T47D (cell line): ENCODE measurements at regions not wholly inside any gene's neighbourhood (a gene's known extent, or its start where the extent isn't known, plus 50 kb on each side); places are given as distances from the start of the nearest gene placed in this dataset.
A peak's percentile ranks its signal among the peaks of the same experiment; 100 is the strongest.
"Not testable (repeated sequence)": the region's sequence is repeated elsewhere in the genome, so short reads cannot be mapped to it uniquely, and the experiment has no call there.

ENCODE experiments used
- DNase-seq, 2 experiments: peaks; one replicate each; pipeline versions ENCODE4 v3.0.0 to v3.0.0-alpha.2; 2011 to 2012; ENCODE audit warnings: low read depth in 1 of 2, low spot score in 1 of 2
- JUND ChIP-seq: IDR thresholded peaks from 2 replicates; pipeline ENCODE4 v1.6.1; 2012; ENCODE audit warnings: low read depth
- in situ Hi-C: cut with HindIII; loops from 2 replicates; pipeline ENCODE4 v1.10.0; 2016; ENCODE audit warnings: low sequenced_read_pairs, low pct_unique_long_range_greater_than_20kb

GRCh38 chr3:31096661-31097395, 202.4 kb upstream of the GADL1 start:
- DNase-seq: no peak

GRCh38 chr3:31100519-31100918, 206.1 kb upstream of the GADL1 start:
- no peak for TF ChIP-seq JUND
- in situ Hi-C loops: no loop called here
- DNase-seq: no peak

More at GRCh38 chr3:31096661-31097395, 202.4 kb upstream of the GADL1 start:
- TF ChIP-seq JUND: no peak
- in situ Hi-C loops: no loop called here

- DNase-seq, in situ Hi-C loops: not testable (repeated sequence)
Observed at GRCh38 chr3:31101285-31101684, 206.8 kb upstream of the GADL1 start.

DNA sequence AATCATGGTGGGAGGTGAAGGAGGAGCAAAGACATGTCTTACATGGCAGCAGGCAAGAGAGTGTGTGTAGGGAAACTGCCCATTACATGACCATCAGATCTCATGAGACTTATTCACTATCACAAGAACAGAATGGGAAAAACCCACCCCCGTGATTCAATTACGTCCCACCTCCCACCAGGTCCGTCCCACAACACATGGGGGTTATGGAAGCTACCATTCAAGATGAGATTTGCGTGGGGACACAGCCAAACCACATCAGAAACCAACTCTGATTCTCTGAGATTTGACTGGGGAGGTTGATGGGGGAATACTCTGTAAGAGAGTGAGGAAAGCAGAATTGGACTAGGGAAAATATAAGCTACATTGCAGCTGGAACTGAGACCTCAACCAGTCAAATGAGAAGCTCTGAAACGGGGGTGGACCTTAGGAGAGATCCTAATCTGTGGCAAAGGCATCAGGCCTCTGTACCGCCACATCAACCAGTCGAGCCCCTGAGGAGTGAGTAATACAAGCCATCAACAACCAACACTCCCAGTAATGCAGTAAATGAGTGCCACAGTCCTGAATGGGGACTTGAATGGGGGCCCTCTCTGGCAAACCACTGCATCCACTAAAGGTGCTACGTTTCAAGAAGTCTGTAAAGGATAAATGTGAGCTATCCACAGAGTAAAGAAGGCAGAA, 207.9 kb upstream of the GADL1 start:
- no peak for TF ChIP-seq JUND
- no peak for DNase-seq
- in situ Hi-C loops: no loop called here

- in situ Hi-C loops: no loop called here
- DNase-seq: no peak
- TF ChIP-seq JUND: no peak
Observed at GRCh38 chr3:31103181-31103580, 208.7 kb upstream of the GADL1 start.

DNA sequence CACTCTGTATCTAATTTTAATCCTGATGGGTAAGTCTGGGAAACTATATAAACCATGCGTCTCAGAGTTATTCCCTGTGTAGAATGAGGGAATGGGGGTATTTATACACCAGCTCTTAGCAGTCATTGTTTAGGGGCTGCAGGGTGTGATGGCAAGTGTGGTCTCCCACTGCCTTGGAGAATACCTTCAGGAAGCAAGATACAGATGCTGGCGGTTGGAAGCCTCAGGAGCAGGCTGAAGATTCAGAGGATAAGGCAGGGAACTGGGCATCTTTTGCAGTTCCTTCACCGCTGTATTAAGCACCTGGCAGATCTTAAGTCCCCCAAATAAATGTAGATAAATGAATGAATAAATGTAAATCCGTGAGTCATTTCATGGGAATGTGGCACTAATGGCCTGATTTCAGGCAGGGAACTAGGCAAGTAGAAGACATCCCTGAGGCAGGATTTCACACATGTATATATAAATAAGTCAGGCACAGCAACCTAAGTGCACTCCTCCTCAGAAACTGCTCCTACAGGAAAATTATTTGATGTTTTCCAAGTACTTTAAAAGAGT, 209.2 kb upstream of the GADL1 start:
- in situ Hi-C loops: no loop called here
- no peak for DNase-seq

GRCh38 chr3:31105011-31105410, 210.6 kb upstream of the GADL1 start:
- in situ Hi-C loops: no loop called here
- no peak for TF ChIP-seq JUND
- no peak for DNase-seq

More for the DNA sequence above, 209.2 kb upstream of the GADL1 start:
- TF ChIP-seq JUND: no peak

DNA sequence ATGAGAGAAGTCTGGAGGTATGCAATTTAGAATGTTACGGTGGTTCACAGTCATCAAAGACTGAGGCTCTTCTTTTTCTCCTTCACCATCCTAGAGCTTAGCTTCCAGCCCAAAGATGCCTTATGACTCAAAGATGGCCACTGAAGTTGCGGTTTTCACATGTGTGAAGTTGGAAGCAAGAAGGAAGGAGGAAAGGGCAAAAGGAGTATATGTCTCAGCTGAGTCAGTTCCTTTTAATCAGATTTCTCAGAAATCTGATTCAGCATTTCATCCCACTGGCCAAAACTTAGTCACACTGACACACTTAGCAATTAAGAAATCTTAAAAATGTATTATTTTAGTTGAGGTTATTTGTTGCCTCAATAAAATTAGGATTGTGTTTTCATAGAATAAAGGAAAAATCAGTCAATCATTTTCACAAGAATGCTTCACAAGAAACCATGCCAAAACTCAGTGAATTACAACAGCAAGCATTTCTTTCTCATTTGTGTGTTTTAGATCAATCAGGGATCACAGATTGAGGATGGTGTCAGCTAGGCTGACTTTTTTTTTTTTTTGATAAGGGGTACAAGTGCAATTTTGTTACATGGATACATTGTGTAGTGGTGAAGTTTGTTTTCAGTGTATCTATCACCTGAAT, 211.1 kb upstream of the GADL1 start:
- DNase-seq: no peak
- no peak for TF ChIP-seq JUND
- in situ Hi-C loops: no loop called here

DNA sequence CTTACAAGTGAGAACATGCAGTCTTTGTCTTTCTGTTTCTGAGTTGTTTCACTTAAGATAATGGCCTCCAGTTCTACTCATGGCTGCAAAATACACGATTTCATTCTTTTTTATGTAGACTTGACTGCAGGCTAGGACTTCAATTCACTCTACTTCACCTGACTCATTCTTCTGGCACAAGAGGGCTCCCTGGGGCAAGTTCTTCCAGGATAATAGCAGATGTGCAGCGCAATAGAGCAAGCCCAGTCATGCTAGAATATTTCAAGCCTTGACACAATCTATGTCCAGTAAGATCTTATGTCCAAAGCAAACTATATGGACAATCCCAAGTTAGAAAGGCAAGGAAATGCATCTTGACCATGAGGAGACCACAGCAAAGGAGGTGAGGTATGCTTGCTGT, 211.7 kb upstream of the GADL1 start:
- in situ Hi-C loops: no loop called here
- DNase-seq: peak in 1 of 2 experiments; percentile 31
- TF ChIP-seq JUND: no peak

DNA sequence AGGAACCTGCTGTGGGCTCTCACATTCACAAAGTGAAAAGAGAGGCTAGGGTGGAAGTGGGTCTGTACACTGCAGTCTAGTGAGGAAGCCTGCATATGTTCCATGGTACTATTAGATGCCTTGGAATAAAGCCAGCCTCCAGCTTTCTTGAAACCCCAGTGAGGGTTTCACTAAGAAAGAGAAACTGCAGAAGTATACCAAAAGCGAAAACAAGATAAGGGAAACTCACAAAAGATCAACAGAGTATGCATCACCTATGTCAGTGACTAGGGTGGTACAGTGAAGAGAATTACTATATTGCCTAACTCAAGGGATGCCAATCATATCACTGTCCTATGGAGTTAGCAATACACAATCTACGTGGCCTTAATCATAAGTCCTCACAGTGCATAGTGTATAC, 212.5 kb upstream of the GADL1 start:
- TF ChIP-seq JUND: no peak
- no peak for DNase-seq

GRCh38 chr3:31114929-31115283, 220.4 kb upstream of the GADL1 start:
- no peak for TF ChIP-seq JUND
- no peak for DNase-seq
- in situ Hi-C loops: no loop called here

More for the DNA sequence above, 212.5 kb upstream of the GADL1 start:
- in situ Hi-C loops: no loop called here

GRCh38 chr3:31115531-31115930, 221.1 kb upstream of the GADL1 start:
- in situ Hi-C loops: not testable (repeated sequence)

DNA sequence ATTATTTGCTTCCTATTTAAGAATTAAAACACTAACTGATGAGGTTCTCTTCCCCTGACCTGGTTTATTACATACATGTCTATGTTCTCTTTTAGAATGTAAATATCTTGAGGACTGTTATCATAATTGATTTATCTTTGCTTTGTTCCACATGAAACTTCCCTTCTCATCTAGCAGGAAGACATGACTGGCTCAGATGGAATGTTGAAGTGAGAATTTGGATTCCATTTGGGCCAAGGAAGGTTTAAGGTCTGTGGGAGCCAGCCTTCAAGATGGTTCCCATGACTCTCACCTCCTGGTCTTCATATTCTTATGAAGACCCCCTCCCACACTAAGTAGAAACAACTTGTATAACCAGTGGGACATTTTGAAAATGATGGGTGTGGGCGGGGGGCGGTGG, 222.2 kb upstream of the GADL1 start:
- in situ Hi-C loops: no loop called here
- DNase-seq: no peak
- no peak for TF ChIP-seq JUND

More at GRCh38 chr3:31115531-31115930, 221.1 kb upstream of the GADL1 start:
- not testable (repeated sequence) for DNase-seq
